Adrenal gland (tissue), 5 donors: ENCODE measurements at regions not wholly inside any gene's neighbourhood (a gene's known extent, or its start where the extent isn't known, plus 50 kb on each side); places are given as distances from the start of the nearest gene placed in this dataset.

ENCODE experiments used
- POLR2A ChIP-seq, 2 donors: fragments of 450-650 bp; IDR thresholded peaks; one replicate each; pipeline ENCODE4 v1.6.1; 2017; ENCODE audit warnings: antibody characterized with exemption in 2 of 2, mild to moderate bottlenecking in 2 of 2, moderate library complexity in 1 of 2
- TF ChIP-seq, protein P1 (sequence below), 6 experiments: fragments of 450-650 bp in 4 of 6; fragments of 200-600 bp in 2 of 6; sonication (generic) in 1 of 6; IDR thresholded peaks; 1 replicate in 5 of 6; 2 replicates in 1 of 6; pipeline versions ENCODE4 v1.5.1 to v1.8.0; 2016 to 2021; ENCODE audit warnings: antibody characterized with exemption in 6 of 6, mild to moderate bottlenecking in 2 of 6, moderate library complexity in 1 of 6
- donor health status: DM: no; HTN: no; CAD: no.

DNA sequence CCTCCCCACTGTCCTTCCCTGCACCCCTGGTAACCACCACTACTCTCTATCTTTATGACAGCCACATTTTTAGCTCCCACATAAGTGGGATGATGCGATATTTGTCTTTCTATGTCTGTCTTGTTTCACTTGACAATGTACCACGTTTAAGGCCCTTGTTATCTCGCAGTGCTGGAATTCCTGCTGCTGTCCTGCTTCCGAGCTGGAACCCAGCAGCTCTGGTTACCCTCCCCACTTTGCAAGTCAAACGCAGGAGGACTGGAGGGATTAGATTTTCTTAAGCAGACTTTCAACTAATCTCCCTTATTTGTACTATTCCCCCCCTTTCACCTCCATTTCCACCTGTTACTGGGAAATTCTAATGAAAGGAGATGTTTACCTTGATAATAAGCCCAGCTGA, 59.1 kb upstream of the PDX1 start:
- TF ChIP-seq, protein P1, sequence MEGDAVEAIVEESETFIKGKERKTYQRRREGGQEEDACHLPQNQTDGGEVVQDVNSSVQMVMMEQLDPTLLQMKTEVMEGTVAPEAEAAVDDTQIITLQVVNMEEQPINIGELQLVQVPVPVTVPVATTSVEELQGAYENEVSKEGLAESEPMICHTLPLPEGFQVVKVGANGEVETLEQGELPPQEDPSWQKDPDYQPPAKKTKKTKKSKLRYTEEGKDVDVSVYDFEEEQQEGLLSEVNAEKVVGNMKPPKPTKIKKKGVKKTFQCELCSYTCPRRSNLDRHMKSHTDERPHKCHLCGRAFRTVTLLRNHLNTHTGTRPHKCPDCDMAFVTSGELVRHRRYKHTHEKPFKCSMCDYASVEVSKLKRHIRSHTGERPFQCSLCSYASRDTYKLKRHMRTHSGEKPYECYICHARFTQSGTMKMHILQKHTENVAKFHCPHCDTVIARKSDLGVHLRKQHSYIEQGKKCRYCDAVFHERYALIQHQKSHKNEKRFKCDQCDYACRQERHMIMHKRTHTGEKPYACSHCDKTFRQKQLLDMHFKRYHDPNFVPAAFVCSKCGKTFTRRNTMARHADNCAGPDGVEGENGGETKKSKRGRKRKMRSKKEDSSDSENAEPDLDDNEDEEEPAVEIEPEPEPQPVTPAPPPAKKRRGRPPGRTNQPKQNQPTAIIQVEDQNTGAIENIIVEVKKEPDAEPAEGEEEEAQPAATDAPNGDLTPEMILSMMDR (IDR thresholded peaks at IDR 0.05) = no peak
- no peak for TF ChIP-seq POLR2A (IDR thresholded peaks at IDR 0.05)
